NT2/D1 (cell line): ENCODE measurements at regions not wholly inside any gene's neighbourhood (a gene's known extent, or its start where the extent isn't known, plus 50 kb on each side); places are given as distances from the start of the nearest gene placed in this dataset.

Experiments used
- SUZ12 ChIP-seq: IDR thresholded peaks from 2 replicates; pipeline ENCODE4 v1.6.1; 2011; ENCODE audit not compliant: insufficient read length, insufficient read depth; ENCODE audit errors: extremely low read depth
- YY1 ChIP-seq: IDR thresholded peaks from 2 replicates; pipeline ENCODE4 v1.6.1; 2011; ENCODE audit not compliant: insufficient read length, insufficient read depth
- ZNF274 ChIP-seq: IDR thresholded peaks from 2 replicates; pipeline ENCODE4 v1.6.1; 2011; ENCODE audit warnings: mild to moderate bottlenecking, low read depth, low read length

DNA sequence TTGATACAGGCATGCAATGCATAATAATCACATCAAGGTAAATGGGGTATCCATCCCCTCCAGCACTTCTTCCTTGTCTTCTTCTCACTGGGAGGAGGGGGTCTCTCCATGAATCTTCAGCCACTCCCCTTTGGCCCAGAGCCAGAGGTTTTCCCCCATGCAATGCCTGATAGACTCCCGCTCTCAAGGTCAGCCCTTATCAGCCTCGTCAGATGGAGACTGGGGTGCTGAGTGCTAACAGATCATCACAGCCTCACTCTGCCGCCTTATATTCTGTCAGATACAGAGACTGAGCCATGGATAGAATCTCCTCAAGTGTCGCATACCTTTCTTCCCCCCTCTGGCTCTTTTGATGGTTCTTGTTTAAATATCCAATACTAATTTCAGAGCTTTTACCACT is 503.1 kb downstream of the AACS start:
- TF ChIP-seq SUZ12 (no peak), ZNF274 (no peak), YY1 (no peak)
